Upper lobe of left lung (tissue), 6 donors: ENCODE measurements at regions not wholly inside any gene's neighbourhood (a gene's known extent, or its start where the extent isn't known, plus 50 kb on each side); places are given as distances from the start of the nearest gene placed in this dataset.

Source experiments
- ATAC-seq, 2 donors: fragments of 200-7000 bp; cut with Tn5 transposase; one replicate each; pipeline ENCODE4 v1.9.1; 2022; ENCODE audit warnings: mild to moderate bottlenecking in 2 of 2, moderate library complexity in 2 of 2; ENCODE audit not compliant: low FRiP score in 2 of 2
- DNase-seq, 2 donors: peaks; one replicate each; pipeline ENCODE4 v3.0.0-alpha.2; 2019 to 2020
- H3K27ac ChIP-seq, 4 donors: fragments of 200-600 bp; sonication (generic); one replicate each; pipeline ENCODE4 v1.5.1; 2016 to 2019
- H3K27me3 ChIP-seq, 4 donors: fragments of 200-600 bp; sonication (generic); one replicate each; pipeline ENCODE4 v1.5.1; 2017 to 2019
- H3K36me3 ChIP-seq, 4 donors: fragments of 200-600 bp; sonication (generic); one replicate each; pipeline ENCODE4 v1.5.1; 2016 to 2019
- H3K4me1 ChIP-seq, 4 donors: fragments of 200-600 bp; sonication (generic); one replicate each; pipeline ENCODE4 v1.5.1; 2018 to 2019
- H3K4me3 ChIP-seq, 4 donors: fragments of 200-600 bp; sonication (generic); one replicate each; pipeline ENCODE4 v1.5.1; 2017 to 2019; ENCODE audit warnings: mild to moderate bottlenecking in 2 of 4, moderate library complexity in 1 of 4
- H3K9me3 ChIP-seq, 4 donors: fragments of 200-600 bp; sonication (generic); one replicate each; pipeline ENCODE4 v1.5.1; 2018 to 2019
- CTCF ChIP-seq, 6 experiments: fragments of 450-650 bp in 4 of 6; fragments of 200-600 bp in 2 of 6; sonication (generic) in 2 of 6; IDR thresholded peaks; one replicate each; pipeline ENCODE4 v1.5.1; 2016 to 2019; ENCODE audit warnings: antibody characterized with exemption in 6 of 6
- EP300 ChIP-seq, 4 donors: sonication (generic); formaldehyde crosslinking; IDR thresholded peaks; one replicate each; pipeline ENCODE4 v1.5.1; 2017; ENCODE audit warnings: antibody characterized with exemption in 4 of 4, control low read depth in 2 of 4
- POLR2A ChIP-seq, 4 donors: fragments of 450-650 bp; IDR thresholded peaks; one replicate each; pipeline ENCODE4 v1.5.1; 2016 to 2017; ENCODE audit warnings: antibody characterized with exemption in 4 of 4, mild to moderate bottlenecking in 2 of 4
- POLR2AphosphoS5 ChIP-seq, 2 donors: sonication (generic); formaldehyde crosslinking; IDR thresholded peaks; one replicate each; pipeline ENCODE4 v1.5.1; 2017; ENCODE audit warnings: antibody characterized with exemption in 2 of 2
- WGBS, 2 donors: methylation state at CpG; one replicate each; pipeline ENCODE4 v1.1.5; 2017 to 2018; 5-methylcytosine and 5-hydroxymethylcytosine counted together
- donor health status: DM: no; HTN: no; CAD: no; lungs with moderate emphysema.
- donor health status: DM: no; HTN: yes; CAD: no; lungs with severe emphysema.

- no peak overlapping the region for H3K27ac ChIP-seq
- peak overlapping the region in 3 of 4 donors; percentile 8 to 24 (median 17) for H3K4me3 ChIP-seq
- 1 to 3% methylated on average over 37 to 40 of the region's 50 CpGs for WGBS, 2 donors
- ATAC-seq: peak in 1 of 2 donors; percentile 56
- peaks cover 25 to 48% (median 31%) of the 10 kb centered on the region in 4 donors for H3K4me1 ChIP-seq
- TF ChIP-seq POLR2A (IDR thresholded peaks at IDR 0.05): no peak
- TF ChIP-seq POLR2AphosphoS5 (IDR thresholded peaks at IDR 0.05): no peak
- no peak for TF ChIP-seq EP300 (IDR thresholded peaks at IDR 0.05)
- no peak for TF ChIP-seq CTCF (IDR thresholded peaks at IDR 0.05)
- H3K9me3 ChIP-seq: no peaks in the 10 kb centered on the region
- peaks cover 0 to 53% (median 24%) of the 10 kb centered on the region in 4 donors for H3K27me3 ChIP-seq
- DNase-seq: peak in 1 of 2 donors; percentile 84
- no peaks in the 10 kb centered on the region for H3K36me3 ChIP-seq
Measured at GRCh38 chr11:43574949-43575912, 105.3 kb upstream of the HSD17B12 start.

DNA sequence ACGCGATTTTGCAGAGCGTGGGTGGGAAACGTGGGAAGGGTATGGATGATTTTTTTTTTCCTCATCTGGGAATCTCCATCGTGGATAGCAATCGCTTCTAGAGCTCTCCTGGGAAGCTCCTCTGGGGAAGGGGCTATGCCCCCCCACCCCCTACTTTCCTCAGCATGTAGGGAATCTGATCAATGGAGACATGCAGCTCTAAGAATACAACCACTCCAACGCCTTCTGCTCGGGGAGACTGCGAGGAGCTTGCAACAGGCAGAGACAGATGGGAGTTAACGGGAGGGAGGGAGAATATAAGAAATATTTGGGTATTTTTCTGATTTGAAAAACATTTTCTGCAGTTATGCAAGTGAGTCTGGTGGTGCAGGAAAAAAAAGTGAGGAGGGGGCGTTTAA, 104.6 kb upstream of the HSD17B12 start:
- Histone ChIP-seq H3K9me3 (no peaks in the 10 kb centered on the region), H3K36me3 (no peaks in the 10 kb centered on the region), H3K27ac (no peak overlapping the region), H3K27me3 (peaks cover 0 to 58% (median 29%) of the 10 kb centered on the region in 4 donors), H3K4me1 (peaks cover 27 to 55% (median 34%) of the 10 kb centered on the region in 4 donors), H3K4me3 (peak overlapping the region in 1 of 4 donors; percentile 24)
- 3 to 4% methylated on average over 11 of the region's 11 CpGs for WGBS, 2 donors
- ATAC-seq (no peak), DNase-seq (no peak)
- TF ChIP-seq POLR2A (IDR thresholded peaks at IDR 0.05) (no peak), POLR2AphosphoS5 (IDR thresholded peaks at IDR 0.05) (no peak), CTCF (IDR thresholded peaks at IDR 0.05) (no peak), EP300 (IDR thresholded peaks at IDR 0.05) (no peak)

DNA sequence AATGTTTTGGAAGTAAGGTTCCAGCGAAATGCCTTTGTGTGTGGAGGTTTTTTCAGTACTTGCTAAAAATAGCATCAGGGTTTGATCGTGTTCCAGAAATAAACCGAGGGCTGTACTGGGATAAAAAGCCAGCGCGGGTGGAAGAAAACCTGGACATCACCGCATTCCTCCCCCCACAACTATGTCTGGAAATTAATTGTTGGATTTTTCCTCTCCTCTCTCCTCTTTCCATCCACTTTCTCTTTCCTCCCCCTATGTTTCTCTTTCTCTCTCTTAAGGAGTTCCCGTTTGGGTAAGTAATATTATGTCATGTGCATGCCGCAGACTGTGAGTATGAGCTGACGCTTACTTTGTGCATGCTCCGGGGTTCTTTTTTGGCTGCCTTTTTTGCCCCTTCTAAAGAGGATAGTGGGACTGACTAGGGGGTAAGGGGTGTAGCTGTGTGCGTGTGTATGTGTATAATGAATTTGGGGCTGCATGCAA, 104.2 kb upstream of the HSD17B12 start:
- 8 to 10% methylated on average over 11 of the region's 11 CpGs for WGBS, 2 donors
- H3K27ac ChIP-seq: no peak overlapping the region
- peaks cover 32 to 60% (median 39%) of the 10 kb centered on the region in 4 donors for H3K4me1 ChIP-seq
- TF ChIP-seq POLR2A (IDR thresholded peaks at IDR 0.05): no peak
- no peak for TF ChIP-seq CTCF (IDR thresholded peaks at IDR 0.05)
- TF ChIP-seq POLR2AphosphoS5 (IDR thresholded peaks at IDR 0.05): no peak
- TF ChIP-seq EP300 (IDR thresholded peaks at IDR 0.05): no peak
- H3K4me3 ChIP-seq: no peak overlapping the region
- no peaks in the 10 kb centered on the region for H3K9me3 ChIP-seq
- H3K36me3 ChIP-seq: no peaks in the 10 kb centered on the region
- no peak for ATAC-seq
- peaks cover 0 to 63% (median 34%) of the 10 kb centered on the region in 4 donors for H3K27me3 ChIP-seq
- DNase-seq: no peak

- peaks cover 0 to 69% (median 37%) of the 10 kb centered on the region in 4 donors for H3K27me3 ChIP-seq
- DNase-seq (peak in 1 of 2 donors; percentile 71), ATAC-seq (peak in 1 of 2 donors; percentile 44)
- no peak overlapping the region for H3K27ac ChIP-seq
- no peaks in the 10 kb centered on the region for H3K9me3 ChIP-seq
- H3K36me3 ChIP-seq: no peaks in the 10 kb centered on the region
- H3K4me1 ChIP-seq: peaks cover 37 to 66% (median 45%) of the 10 kb centered on the region in 4 donors
- WGBS, 2 donors: 3 to 6% methylated on average over 35 of the region's 35 CpGs
- TF ChIP-seq CTCF (IDR thresholded peaks at IDR 0.05) (peak in 1 of 6 experiments; percentile 17), POLR2A (IDR thresholded peaks at IDR 0.05) (no peak)
- H3K4me3 ChIP-seq: no peak overlapping the region
Measured at GRCh38 chr11:43576803-43577521, 103.6 kb upstream of the HSD17B12 start.
